GM19099 (cell line): ENCODE measurements at regions not wholly inside any gene's neighbourhood (a gene's known extent, or its start where the extent isn't known, plus 50 kb on each side); places are given as distances from the start of the nearest gene placed in this dataset.

ENCODE experiments used
- POLR2A ChIP-seq: IDR thresholded peaks from 3 replicates; pipeline ENCODE4 v1.6.1; 2011; ENCODE audit warnings: low read depth; ENCODE audit not compliant: insufficient read length; ENCODE audit errors: extremely low read depth

DNA sequence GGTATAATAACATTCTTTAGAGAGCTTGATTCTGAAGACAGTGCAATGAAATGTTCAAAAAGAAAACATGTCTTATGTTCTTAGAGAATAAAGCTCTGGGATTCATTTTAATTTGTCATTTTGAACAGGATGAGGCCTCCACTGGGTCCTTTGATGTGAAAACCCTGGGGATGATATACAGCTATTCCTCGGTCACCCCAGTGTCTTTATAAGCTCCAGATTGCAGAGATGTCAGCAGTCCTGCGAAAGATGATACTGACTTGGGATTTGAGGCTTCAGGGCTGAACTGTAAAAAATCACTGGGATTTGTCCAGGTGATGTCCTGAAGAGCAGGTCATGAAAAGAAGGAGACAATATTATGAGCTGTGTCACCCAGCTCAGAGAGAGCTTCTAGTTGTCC lies 529.7 kb upstream of the ZNF608 start:
- TF ChIP-seq POLR2A: no peak

DNA sequence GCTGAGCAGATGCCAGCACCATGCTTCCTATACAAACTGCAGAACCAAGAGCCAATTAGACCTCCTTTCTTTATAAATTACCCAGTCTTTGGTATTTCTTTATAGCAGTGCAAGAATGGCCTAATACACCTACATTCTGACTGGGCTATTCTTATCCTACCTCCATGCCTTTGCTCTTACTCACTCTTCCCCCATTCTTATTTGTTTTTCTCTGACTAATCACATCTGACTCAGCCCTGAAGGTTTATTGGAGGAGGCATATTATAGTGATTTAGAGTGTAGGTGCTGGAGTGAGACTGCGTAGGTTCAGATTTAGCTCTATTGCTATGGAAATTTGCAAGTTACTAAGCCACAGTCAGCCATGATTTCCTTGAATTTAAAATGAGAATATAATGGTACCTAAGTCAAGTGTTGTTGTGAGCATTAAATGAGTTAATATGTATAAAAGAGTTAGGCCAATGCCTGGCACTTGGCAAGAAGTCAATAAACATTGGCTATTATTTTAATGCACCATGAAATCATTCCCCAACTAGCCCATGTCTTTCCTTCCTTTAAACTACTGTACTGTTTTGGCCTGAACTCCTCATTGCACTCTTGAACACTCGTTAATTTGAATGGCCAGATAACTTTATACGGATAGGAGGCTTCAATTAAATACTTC lies 531.2 kb upstream of the ZNF608 start:
- no peak for TF ChIP-seq POLR2A

DNA sequence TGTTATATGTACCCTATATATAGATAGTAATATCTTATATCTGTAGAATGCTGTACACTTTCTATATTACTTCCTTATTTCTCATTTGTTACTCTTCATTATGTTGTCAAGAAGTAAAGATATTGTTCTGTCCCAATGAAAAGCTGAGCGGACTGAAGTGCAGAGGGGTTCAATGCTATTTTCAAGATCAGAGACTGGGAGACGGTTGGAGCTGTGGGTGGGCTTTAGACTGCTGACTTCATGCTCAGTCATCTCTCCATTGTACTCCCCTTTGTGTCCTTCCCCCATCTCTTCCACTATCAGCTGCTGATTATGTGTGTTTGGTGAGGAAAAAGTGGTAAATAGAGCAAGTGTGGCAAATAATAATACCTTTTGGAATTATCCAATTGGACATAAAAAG lies 532.3 kb upstream of the ZNF608 start:
- TF ChIP-seq POLR2A: no peak

DNA sequence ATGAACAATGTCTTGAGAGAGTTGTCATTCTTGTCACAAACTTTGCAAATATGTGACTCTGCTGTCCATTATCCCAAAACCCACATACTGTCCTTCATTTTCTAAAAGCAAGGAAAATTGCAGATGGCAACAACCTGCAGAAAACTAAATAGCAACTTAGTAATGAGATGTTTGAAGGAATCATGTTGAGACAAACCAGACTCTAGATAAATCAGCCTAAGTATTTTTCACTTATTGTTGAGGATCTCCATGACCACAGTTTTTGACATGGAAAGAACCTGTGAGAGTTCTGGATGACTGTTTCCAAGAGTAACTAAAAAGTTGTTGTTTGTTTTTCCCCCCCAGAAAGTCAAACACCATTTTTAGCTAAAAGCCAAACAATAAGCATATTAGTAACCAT lies 535.2 kb upstream of the ZNF608 start:
- TF ChIP-seq POLR2A: no peak

DNA sequence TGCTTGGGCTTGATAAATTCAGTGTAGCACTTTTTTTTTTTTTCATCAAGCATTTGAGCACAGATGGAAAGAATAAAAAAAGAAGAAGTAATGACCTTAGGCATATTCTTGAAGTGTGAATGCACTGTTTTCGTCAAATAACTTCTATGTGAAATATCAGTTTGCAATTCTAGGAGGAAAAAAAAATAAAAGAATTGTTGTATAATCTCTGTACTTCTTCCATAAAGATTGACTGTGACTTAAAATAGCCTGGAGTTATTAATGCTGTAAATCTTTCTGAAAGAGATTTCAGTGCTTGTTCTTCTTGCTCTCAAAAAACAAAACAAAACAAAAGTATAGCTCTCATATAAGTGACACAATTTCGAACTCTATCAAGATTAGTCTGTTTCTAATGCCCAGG lies 536.9 kb upstream of the ZNF608 start:
- no peak for TF ChIP-seq POLR2A

DNA sequence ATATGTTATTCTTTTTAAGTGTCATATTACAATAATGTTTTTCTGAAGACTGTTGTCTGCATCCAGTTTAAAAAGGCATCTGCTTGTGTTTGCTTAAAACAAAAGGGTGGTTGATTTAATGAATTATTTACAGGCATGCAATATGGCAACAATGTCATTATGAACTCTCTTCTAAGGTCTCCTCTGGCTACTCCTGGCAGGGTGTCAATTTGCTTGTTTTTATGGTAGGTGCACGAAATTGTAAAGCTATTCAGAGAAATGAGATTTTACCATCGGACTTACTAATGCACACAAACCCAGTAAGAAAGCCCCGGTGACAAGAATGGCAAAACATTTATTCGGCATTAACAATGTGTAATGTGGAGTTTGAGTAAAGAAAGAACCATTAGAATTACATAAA lies 539.8 kb upstream of the ZNF608 start:
- TF ChIP-seq POLR2A: no peak

DNA sequence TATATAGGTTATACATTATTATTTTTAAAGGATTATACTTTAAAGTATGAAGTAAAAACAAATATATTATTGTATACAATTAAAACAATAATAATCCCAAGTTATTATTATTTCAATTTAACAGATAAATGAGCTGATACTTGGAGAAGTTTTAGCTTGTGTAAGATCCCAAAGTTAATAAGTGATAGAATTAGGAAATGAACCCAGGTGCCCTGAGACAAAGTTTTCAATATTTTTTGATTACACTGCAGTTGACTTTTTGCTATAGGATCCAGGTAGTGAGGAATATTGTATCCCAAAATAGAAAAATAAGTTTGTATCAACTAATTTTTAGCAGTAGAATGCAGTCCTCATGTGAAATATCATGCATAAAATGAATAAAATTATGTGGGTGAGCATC lies 543.2 kb upstream of the ZNF608 start:
- TF ChIP-seq POLR2A: no peak

DNA sequence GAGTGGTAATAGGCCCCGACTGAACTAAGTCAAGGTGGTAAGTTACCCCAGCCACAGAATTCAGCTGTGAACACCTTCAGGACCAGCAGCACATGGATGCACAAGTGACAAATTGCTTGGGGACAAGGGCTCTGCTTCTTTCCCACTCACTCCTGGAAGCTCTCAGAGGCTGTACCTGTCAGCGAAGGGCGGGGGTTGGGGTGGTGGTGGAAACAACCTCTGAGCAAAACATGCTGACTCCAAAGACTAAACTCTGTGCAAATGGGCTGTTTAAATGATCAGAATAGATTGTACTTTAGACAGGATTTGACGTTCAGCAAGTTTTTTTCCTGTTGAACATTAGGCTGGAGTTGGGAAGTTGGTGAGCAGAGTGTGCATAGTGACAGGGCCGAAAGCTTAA lies 544.5 kb upstream of the ZNF608 start:
- TF ChIP-seq POLR2A: no peak

DNA sequence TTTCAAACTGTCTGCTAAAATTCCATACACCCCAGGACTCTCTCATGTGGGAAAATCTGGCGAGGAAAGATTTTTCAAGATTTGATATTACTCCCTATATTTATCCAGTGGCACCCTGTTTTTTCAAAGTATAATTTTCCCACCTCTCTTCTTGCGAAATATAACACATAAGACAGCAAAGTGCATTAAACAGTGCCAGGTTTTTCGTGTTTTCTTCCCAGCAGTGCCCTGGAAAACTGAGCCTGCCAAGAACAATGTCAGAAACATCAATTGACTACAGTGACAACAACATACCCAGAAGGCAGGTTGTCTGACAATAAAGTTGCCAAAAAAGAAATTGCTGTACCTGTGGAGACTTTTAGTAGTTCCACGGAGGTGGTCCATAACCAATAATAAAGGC lies 545.0 kb upstream of the ZNF608 start:
- TF ChIP-seq POLR2A: no peak

DNA sequence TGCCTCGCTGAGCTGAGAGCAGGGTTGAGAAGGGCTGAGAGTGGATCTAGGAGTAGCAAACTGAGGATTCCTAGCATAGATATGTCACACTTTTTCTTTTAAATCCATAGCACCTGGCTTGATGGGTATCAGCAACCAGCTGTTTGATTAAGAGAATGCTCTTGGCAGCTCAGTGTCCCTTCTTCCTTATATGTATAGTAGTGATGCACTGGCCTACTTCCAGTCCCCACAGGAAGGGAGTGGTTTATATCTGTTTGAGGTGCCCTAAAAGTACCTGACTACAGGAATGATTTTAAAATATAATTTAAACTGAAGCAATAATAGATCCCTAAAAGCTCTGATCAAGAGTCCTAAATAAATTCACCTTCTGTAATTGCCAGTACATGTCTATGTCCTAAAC lies 546.8 kb upstream of the ZNF608 start:
- TF ChIP-seq POLR2A: no peak

DNA sequence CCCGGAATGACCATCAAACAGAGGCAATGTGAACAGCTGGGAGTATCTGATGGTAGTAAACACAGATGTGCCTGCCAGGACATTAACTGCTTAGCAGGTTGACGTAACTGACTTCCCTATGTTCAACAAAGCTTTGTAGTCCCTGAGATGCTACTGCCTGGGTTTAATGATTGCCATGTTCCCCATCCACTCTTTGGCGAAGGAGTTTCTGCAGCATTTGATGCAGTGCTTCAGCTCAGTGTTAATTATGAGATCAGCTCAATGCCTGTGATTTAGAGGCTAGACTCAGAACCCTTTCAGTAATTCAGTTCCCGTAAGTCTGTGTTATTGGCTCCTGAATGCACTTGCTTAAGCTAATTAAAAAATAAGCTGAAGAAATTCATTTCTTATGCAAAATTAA lies 547.3 kb upstream of the ZNF608 start:
- TF ChIP-seq POLR2A: no peak

DNA sequence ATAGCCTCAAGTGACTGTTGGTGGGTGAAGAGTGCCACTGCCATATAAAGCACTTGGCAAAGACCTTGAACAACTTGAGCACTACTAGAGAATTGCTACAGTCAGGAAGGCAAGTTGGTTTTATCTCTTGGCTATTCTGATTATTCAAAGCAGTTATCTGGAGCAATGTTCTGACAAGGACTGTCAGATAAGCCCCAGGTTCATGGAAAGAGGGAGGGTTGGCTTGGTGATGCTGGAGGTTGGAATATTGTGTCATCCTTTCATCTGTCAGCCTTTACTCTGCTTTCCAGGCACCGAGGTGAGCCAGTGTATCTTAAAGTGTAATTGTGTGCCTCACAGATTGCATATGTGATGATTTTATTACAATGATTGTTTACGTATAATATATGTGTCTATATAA lies 548.4 kb upstream of the ZNF608 start:
- TF ChIP-seq POLR2A: no peak

DNA sequence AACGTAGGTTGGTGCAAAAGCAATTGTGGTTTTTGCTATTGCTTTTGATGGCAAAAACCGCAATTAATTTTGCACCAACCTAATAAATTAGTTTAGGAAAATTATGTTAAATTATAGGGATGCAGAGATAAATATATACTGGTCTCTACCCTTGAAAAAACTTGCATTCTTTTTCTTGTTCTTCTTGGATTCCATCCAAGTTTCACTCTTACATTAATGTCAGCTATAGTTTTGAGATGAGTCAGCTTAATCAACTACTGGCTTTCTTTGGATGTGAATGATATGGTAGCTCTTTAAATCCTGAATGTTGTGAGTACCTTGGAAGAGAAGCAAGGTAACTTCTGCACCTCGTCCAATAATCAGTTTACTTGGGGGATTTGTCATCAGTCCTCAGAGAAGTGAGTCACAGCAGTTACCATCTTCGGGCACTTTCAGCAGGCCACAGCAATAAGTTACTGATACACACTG lies 549.0 kb upstream of the ZNF608 start:
- TF ChIP-seq POLR2A: no peak

DNA sequence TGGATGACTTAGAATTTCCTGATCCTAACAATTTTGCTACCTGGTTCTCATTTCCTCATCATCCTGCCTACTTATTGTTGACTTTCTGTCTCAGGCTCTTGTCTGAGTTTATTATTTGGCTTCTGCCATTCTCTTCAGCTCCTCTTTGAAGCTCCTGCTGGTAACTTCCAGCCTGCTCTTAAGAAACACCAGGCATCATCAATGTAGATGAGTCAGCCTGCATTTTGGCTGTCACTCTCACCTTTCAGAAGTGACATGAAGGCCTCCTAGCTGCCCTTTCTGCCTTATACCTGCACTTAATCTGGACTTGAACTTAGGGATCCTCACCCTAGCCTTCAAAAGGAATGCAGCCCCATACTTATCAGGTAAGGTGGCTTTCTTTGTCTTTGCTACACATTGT lies 551.8 kb upstream of the ZNF608 start:
- no peak for TF ChIP-seq POLR2A

DNA sequence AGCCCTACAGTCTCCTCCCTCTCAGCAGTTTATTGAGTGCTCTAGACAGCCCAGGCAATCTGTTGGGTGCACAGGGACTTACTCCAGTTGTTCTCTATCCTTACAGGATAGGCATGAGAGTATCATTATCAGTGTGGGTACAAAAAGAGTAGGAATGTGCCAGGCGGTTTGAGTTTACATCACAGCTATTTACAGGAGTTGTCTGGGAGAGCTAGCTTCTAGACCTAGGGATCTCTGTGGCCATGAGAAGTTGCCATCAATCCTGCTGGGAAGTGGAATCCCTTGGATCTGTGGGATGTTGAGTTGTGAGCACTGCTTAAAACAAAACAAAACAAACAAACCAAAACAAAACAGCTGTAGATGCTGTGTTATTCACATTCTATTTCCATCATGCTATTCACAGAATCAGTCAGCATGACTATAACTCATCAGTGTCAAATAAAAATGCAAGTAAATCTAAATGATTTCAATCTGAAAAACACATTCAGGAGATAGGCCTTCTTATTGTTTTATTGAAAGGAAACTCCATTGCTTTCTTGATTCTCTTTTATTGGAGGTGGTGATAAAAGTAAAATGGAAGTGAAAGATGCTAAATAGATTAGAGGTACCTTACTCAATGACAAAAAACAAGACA lies 552.4 kb upstream of the ZNF608 start:
- TF ChIP-seq POLR2A: no peak

DNA sequence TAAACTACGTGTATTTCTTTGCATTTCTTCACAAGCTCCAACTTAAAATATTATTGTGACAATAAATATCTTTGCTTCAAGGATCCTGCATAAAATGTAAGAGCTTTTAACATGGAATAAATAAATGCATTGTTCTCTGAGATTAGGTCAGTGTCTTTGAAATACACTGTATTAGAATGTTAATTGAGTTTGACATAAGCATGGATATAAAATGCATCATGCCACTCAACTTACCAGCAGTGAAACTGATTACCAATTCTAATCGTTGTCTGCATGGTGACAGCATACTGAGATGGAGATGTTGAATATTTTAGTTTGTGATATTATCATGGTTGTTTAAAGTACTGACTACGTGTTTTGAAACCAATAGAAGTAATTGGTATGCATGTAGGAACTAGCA lies 555.3 kb upstream of the ZNF608 start:
- no peak for TF ChIP-seq POLR2A

DNA sequence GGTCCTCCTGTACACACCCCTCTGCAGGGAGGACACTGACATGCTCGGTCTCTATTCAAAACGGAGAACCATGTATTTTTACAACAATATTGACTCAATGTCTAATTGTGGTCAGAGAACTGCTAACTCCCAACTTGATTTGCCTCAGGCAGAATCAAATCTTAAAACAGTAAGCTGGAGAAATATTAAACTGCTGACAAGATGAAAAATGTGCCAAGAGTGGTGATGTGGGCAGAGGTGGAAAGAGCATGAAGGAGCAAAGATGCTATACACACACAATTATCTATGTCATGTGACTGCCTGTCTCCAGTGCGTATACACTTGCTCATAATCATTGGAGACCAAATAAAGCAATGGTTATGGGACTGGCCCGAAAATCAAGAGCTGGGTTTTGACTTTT lies 556.1 kb upstream of the ZNF608 start:
- no peak for TF ChIP-seq POLR2A
